DMS 273 treated with DMSO at 0.1 percent for 48 hours (cell line): ENCODE measurements at regions not wholly inside any gene's neighbourhood (a gene's known extent, or its start where the extent isn't known, plus 50 kb on each side); places are given as distances from the start of the nearest gene placed in this dataset.
"Not testable (repeated sequence)": the region's sequence is repeated elsewhere in the genome, so short reads cannot be mapped to it uniquely, and the experiment has no call there.

ENCODE experiments used
- DNase-seq: peaks from one replicate; lab custom pipeline; 2025; lab: John Stamatoyannopoulos, UW

DNA sequence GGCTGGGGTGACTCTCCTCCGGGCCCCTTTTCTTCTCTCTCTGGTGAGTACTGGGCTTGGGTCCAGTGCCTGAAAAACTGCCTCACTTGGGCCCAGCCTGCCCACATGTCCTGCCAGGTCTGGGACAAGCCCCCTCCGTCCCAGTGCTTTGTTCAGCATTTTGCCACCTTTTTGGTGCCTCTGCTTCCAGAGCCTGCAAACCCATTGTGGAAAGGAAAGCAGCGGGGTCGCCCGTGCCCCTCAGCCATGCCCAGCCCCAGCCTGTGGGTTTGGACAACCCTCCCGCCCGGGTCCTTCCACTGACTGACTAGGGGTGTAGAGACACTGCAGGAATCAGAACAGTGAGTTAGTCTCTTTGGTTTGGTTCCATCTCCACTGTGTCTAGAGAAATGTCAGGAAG lies 140.7 kb upstream of the ALKAL2 start:
- DNase-seq: no peak

DNA sequence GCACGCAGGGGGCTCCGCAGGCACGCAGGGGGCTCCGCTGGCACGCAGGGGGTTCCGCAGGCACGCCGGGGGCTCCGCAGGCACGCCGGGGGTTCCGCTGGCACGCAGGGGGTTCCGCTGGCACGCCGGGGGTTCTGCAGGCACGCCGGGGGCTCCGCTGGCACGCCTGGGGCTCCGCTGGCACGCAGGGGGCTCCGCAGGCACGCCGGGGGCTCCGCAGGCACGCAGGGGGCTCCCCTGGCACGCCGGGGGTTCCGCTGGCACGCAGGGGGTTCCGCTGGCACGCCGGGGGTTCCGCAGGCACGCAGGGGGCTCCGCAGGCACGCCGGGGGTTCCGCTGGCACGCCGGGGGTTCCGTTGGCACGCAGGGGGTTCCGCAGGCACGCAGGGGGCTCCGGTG lies 138.8 kb upstream of the ALKAL2 start:
- not testable (repeated sequence) for DNase-seq

DNA sequence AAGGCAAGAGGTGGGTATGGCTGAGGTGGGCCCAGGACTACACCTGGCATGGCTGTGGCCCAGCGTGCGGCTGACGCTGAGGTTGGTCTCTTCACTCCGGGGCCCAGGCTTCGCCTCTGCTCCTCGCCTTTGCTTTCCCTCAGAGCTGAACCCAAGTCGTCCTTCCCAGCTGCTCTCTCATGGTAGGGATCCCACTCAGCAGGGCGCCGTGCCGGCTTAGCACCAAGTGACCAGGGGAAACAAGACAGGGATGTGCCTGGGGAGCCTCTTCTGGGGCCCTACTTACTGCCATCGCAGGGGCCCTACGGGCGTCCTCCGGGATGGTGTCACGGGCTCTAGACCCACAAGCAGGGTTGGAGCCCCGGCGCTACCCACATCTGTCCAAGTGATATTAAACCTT lies 138.1 kb upstream of the ALKAL2 start:
- DNase-seq: no peak

DNA sequence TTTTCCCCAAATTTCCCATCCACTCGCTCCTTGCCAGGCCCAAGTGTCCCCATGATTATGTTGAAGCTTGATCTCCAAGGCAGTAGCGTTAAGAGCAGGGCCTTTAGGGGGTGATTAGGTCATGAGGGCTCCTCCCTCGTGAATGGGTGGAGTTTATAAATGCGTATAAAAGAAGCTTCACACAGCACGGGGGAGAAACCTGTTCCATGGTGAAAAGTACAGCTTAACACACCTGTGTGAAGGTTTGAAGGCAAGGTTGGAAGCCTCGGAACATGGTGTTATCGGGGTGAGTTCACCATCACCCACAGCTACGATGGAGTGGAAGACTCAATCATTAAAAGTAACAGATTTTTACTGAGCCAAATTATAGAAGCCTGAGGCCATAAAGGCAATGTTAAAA lies 137.4 kb upstream of the ALKAL2 start:
- DNase-seq: no peak

DNA sequence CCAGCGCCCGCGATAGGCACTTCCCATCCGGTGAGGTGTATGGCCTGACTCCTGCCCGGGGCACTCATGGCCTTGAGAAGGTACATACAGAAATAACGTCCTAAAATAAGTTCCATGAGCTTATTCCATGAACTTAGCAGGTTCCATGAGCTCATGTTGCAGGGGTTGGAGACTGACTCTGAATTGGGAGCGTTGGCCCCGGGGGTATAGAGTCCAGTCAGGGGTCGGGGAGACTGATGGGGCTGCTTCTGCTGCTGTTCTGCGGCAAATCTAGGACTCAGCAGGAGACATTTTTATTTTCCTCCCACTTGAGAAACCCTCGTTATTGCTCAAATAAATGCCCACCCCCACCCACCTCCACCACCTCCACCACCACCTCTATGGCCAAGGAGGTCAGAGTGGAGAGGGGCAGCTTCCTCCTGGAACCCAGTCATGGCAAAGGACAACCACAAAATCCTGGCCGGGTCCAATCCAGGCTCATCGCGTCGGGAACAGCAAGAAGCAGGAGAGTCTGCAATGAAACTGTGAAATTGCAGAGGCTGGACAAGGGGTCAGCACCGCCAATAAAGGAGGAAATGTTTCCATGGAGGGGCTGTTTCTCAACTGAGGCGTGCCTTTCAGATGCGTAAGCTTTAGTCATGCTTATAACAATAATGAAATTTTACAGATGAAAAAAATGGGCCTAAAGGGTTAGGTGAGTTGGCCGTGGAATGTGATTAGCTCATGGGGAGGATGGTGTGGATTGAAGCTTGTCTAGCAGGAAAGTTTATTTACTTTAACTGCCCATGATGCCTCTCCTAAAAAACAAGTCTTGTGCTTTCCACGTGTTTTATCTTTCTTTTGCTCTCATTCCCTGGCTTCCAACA lies 136.6 kb upstream of the ALKAL2 start:
- no peak for DNase-seq

DNA sequence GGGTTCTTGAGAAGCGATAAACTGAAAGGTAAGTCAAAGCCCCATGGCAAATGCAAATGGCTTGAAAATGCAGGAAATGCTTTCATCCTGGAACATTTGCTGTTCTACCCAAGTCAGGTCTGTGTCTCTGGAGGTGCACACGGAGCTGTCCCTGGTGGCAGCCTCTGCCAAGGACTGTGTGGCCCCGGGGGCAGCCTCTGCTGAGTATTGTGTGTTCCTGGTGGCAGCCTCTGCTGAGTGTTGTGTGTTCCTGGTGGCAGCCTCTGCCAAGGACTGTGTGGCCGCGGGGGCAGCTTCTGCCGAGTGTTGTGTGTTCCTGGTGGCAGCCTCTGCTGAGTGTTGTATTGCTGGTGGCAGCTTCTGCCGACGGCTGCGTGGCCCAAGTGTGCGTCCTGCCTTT lies 135.6 kb upstream of the ALKAL2 start:
- no peak for DNase-seq

DNA sequence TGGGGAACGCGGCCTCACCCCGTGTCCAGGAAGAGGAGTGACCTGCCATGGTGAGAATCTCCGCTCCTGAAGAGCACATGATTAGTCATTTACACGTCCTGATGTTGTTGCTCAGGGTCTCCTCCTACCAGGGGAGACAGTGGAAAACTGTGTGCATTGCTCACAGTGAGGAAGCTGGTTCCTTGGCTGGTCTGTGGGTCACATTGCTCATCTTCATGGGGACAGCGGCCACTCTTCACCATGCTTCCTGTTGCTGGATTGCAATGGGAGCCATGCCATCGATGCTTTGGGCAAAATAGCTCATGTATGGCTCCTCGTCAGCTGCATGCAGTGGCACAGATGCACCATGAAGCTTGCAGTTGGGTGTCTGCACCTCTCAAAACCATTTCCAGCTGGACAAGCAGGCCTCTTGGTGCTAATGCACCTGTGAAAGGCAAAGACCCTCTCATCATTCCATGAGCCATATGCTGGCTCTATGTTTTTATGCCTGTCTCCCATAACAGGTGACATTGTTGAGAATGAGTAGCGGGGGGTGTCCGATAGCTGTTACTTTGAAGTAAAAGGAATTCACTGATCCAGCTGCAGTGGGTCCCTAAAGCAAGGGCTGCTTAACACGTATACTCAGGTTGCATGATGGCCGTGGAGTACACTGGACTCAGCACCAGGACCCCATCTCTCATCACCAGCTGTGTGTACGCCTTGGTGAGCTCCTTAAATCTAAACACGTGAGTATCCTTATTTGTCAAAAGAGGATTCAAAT lies 135.0 kb upstream of the ALKAL2 start:
- no peak for DNase-seq

DNA sequence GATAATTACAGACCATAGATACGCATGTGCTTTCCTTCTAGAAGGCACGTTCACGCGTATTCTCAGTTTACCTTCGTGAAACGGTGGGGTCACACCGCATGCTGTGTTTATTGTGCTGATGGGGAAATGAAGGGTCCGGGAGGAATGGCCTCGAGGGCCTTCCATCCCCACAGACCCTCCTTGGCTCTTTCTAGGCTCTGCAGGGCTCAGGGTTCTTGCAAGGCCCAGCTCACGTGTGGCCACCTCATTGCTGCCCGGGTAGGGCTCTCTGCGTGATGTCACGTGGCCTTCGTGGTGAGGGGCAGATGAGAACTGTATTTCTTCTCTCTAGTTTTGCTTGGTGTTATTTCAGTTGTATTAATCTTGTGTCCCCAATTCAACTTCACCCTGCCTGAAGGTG lies 133.5 kb upstream of the ALKAL2 start:
- no peak for DNase-seq

DNA sequence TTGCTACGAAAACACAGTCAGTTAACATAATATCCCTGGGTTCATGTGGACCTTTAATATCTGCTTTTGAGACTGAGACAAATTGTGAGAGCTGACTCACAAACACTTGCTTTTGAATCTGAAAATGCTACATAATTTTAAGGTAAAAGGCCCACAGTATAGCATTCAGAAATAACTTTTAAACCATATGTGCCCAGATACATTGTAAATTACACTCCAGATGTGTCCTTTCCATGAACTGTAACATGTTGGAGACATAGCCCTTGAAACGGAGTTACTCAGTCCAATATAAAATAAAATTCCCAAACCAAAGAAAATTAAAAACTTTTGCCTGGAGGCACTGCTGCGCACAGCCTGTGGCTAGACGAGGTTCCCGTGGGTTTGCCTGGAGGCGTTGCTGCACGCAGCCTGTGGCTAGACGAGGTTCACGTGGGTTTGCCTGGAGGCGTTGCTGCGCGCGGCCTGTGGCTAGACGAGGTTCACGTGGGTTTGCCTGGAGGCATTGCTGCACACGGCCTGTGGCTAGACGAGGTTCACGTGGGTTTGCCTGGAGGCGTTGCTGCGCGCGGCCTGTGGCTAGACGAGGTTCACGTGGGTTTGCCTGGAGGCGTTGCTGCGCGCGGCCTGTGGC lies 131.9 kb upstream of the ALKAL2 start:
- no peak for DNase-seq

DNA sequence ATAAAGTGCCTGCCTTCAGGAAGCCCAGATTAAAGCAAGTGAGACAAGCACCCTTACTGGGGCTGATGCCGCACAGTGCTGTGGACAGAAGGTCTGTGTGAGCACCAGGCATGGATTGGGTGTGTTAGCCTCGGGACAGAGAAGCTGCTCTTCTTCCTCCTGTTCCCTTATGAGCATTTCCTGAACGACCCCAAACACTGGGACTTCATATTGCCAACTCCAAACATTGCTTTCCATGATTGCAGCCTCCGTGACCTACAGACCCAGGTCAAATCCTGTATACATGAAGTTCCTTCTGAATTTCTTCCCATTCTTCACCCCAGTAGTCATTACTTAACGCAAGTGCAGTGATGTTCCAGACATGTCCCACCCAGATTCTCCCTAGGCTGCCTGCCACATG lies 129.8 kb upstream of the ALKAL2 start:
- no peak for DNase-seq

DNA sequence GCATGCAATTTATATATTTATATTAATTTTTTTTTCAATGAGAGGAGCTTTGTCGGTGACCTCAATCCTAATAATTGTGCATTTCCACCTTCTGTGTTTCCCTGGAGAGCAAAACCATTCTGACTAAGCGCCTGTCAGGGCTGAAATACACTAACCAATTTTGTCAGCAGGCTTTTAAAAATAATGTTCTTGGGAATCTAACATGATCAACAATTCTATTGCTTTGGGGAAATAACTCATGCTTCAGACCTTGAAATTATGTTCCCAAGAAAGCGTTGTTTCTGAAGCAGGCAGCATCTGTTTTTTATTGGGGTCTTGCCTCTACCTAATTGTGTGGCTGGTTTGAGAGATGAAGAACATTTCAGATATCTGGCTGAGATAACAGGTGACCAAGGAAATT lies 129.1 kb upstream of the ALKAL2 start:
- DNase-seq: no peak

DNA sequence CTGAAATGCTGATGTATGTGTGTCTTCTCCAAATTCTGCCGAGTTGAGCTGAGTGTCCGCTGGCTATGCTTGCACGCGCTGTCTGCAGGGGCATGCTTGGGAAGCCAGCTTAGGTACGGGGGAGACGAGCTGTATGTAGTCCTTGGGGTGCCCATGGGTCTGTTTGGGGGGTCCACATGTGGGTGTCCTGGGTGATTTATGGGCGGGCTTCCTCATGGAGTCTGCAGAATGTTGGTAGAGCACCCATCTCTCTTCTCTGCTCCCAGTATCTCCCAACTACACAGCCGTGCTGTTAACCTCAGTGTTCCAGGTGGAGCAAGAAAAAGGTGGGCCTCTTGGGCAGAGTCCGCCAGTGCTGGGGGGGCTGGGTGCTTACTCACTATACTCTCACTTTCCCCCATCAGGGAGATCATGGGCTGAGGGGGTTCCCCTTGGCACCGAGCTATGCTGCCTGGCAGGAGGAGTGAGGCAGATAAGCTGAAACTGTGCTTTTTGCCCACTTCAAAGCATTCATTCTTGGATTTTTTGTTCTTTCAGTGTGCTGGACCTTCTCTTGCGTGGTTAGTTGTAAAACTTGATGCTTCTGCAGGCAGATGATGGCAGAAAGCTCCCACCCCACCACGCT lies 128.2 kb upstream of the ALKAL2 start:
- no peak for DNase-seq

DNA sequence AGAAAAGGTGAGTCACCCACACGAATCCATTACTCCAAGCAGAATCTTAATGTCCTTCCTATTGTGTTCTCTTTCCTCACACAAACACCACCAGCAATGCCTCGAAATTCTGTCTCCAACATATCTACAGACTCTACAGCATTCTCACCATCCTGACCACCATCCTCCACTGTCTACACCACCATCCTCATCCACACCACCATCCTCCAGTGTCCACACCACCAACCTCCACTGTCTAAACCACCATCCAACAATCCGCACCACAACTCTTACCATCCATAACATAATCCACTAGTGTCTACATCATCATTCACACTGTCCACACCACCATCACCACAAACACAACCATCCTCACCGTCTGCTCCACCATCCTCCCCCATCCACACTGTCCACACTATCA lies 121.6 kb upstream of the ALKAL2 start:
- no peak for DNase-seq

DNA sequence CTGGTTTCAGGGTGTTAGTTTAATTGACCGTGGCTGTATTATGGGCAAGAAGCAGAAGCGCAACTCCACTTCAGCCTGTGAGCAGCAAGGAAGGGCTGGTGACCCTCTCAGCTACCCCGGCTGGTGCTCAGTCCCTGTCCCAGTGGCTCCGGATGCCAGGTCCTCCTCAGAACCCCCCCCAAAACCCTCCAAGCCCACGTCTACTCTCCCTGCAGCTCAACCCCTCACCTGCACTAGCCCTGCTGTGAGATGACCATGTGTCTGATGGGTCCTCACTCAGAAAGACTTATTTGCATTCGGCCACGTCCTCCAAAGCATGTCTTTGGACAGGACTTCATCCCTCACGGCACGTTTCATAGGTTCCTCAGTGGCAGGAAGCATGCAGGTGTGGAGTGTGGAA lies 119.7 kb upstream of the ALKAL2 start:
- no peak for DNase-seq

DNA sequence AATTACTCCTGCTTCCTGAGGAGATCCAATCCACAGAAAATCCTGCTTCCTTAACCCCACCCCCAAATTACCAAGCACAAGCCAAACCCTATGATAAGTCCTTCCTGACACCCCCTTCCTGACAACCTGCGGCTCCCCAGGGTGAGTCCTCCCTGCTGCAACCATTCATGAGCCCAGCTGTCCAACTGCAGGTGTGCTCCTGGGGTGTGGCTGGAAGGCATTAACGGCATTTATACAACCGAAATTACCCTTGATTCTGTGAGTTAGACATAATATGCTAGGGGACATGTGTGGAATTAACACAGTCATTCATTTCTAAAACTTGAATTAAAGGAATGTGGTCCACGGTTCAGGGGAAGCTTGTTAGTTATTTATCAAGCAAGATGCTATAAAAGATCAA lies 119.0 kb upstream of the ALKAL2 start:
- no peak for DNase-seq

DNA sequence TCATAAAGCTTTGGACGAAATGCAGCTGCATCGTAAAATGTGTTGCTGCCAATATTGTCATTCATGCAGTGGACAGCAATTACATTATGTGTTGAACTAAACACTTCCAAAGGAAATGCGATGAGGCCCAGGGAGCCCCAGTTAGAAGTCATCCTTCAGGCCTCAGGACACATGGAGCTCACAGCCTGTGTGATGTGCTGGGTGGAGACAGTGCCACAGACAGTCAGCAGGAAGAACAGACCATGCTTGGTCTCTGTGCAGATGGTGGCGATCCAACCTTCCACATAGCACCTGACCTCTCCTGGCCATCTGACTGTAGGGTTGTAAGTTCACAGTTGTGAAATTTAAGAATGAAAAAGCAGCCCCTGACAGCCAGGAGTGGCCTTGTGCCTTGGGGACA lies 118.3 kb upstream of the ALKAL2 start:
- no peak for DNase-seq

DNA sequence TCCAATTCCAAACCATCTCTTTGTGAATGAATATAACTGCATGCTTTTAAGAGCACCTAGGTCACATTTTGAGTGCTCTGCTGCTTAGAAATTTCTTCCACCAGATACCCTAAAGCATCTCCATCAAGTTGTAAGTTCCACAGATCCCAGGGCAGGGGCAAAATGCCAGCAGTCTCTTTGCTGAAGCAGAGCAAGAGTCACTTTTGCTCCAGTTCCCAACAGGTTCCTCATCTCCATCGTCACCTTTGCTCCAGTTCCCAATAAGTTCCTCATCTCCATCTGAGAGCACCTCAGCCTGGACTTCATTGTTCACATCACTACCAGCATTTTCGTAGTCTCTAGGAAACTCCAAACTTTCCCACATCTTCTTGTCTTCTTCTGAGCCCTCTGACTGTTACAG lies 116.7 kb upstream of the ALKAL2 start:
- no peak for DNase-seq

DNA sequence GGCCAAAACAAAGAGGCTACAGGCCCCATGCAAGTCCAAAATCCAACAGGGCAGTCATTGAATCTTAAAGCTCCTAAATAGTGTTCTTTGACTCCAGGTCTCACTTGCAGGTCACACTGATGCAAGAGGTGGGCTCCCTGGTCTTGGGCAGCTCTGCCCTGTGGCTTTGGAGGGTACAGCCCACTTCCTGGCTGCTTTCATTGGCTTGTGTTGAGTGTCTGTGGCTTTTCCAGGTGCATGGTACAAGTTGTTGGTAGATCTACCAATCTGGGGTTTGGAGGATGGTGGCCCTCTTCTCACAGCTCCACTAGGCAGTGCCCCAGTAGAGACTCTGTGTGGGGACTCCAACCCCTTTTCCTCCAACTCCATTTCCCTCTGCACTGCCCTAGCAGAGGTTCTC lies 115.8 kb upstream of the ALKAL2 start:
- DNase-seq: no peak

DNA sequence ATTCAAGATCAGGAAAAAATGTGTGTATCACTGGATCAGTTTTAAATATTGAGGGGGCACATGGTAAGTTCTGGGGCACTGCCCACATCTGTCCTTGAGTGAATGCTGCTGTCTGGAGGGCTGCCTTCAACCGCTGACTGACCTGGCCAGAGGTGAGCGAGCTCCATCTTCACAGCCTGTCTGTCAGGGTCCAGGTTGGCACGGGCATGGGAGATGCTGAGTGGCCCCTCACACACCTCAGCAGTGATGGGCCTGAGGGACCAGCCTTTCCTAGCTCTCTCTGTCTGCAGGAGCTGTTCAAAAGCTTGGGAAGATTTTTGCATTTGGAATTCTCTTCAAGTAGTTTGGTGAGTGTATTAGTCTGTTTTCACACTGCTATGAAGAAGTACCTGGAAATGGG lies 114.8 kb upstream of the ALKAL2 start:
- DNase-seq: no peak

DNA sequence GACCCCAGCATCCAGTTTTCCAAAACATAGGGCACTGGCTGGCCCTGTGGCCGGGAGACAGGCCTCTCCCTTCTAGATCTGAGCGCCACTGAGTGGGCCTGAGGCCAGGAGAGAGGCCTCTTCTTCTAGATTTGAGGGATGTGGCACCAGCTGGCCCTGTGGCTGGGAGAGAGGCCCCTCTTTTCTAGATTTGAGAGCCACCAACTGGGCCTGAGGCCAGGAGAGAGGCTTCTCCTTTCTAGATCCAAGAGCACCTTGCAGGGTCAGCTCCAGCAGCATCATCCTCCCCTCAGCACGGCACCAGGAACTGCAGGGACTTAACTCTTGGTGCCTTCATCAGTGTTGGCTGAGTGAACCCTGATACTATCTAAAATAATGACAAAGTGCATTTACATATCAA lies 114.3 kb upstream of the ALKAL2 start:
- no peak for DNase-seq

DNA sequence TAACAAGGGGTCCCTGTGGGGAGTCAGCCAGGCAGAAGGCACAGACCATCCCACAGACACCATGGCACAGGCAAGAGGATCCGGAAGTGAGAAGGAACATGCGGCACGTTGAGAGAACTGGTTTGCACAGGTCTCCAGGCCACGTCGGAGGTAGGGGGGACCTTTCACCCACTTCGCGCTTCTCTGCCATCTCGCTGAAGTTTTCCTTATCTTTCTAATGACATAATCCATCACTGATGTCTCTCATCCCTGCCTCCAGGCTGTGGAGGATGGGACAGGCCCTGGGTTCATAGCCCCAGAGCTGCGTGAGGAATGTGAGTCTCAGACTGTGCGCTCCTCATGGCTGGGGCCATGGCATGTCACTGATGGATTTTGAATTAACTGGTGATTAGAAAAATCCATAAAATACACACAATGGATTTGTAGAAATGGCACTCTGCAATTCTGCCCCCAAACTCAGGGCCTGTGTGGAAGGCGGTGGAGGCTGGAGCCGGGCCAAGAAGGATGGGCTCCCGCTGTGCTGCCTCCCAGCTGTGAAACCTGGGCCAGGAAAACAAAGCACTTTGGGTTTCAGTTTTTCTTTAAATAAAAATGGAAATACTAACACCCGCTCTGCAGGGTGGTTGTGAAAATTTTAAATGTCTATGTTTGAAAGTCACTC lies 113.3 kb upstream of the ALKAL2 start:
- DNase-seq: no peak

DNA sequence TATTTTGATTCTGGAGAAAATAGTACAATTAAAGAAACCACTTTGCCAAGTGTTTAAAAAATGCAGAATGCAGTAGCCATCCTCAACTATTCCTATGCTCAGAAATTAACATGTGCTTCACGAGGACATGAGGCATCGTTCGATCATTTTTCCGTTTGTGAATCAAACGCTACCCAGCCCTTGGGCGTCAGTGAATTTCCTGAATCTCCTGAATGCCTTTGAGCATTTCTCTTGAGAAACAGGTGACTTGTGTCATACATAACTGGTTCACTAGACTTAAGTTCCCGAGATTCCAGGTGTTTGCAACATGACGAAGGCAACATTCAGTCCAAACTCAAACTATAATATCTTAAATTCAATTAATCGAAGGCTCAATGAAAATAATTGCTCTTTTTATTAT lies 110.0 kb upstream of the ALKAL2 start:
- no peak for DNase-seq
